Neural progenitor cell (in vitro differentiated cells): ENCODE measurements at regions not wholly inside any gene's neighbourhood (a gene's known extent, or its start where the extent isn't known, plus 50 kb on each side); places are given as distances from the start of the nearest gene placed in this dataset.
A peak's percentile ranks its signal among the peaks of the same experiment; 100 is the strongest.

ENCODE experiments used
- DNase-seq: peaks from one replicate; pipeline ENCODE4 v3.0.0-alpha.2; 2016; ENCODE audit warnings: low spot score
- H2AFZ ChIP-seq: fragments of 200-600 bp; sonication (generic); replicated peaks from 2 replicates; pipeline ENCODE4 v1.6.1; 2016; ENCODE audit warnings: antibody characterized with exemption
- H3F3A ChIP-seq: fragments of 200-600 bp; sonication (generic); 2 replicates; pipeline ENCODE4 v1.6.1; 2016; ENCODE audit warnings: antibody characterized with exemption, low read depth
- H3K27ac ChIP-seq: fragments of 200-600 bp; sonication (generic); 2 replicates; pipeline ENCODE4 v1.5.1; 2016; ENCODE audit warnings: mild to moderate bottlenecking
- H3K27me3 ChIP-seq: fragments of 200-600 bp; sonication (generic); 2 replicates; pipeline ENCODE4 v1.6.1; 2016; ENCODE audit warnings: mild to moderate bottlenecking, moderate library complexity
- H3K36me3 ChIP-seq: fragments of 200-600 bp; sonication (generic); 2 replicates; pipeline ENCODE4 v1.5.1; 2016
- H3K4me1 ChIP-seq: fragments of 200-600 bp; sonication (generic); 2 replicates; pipeline ENCODE4 v1.6.1; 2016; ENCODE audit warnings: mixed run types
- H3K4me2 ChIP-seq: fragments of 200-600 bp; sonication (generic); 2 replicates; pipeline ENCODE4 v1.6.1; 2016
- H3K4me3 ChIP-seq: fragments of 200-600 bp; sonication (generic); 2 replicates; pipeline ENCODE4 v1.5.1; 2016
- H3K79me2 ChIP-seq: fragments of 200-600 bp; sonication (generic); 2 replicates; pipeline ENCODE4 v1.6.1; 2016; ENCODE audit warnings: low read depth
- H3K9ac ChIP-seq: fragments of 200-600 bp; sonication (generic); 2 replicates; pipeline ENCODE4 v1.6.1; 2016
- H3K9me3 ChIP-seq: fragments of 200-600 bp; sonication (generic); 2 replicates; pipeline ENCODE4 v1.5.1; 2016; ENCODE audit warnings: low read depth
- H4K20me1 ChIP-seq: fragments of 200-600 bp; sonication (generic); 2 replicates; pipeline ENCODE4 v1.6.1; 2016; ENCODE audit warnings: low read depth
- H3K27ac Mint-ChIP-seq: 3 replicates; pipeline ENCODE4 v1.8.0; 2021; ENCODE audit warnings: mixed read lengths
- H3K27me3 Mint-ChIP-seq: 2 replicates; pipeline ENCODE4 v1.8.0; 2022; ENCODE audit warnings: low read depth, mild to moderate bottlenecking, inconsistent platforms, moderate library complexity, mixed read lengths; ENCODE audit not compliant: insufficient read depth
- H3K36me3 Mint-ChIP-seq: 3 replicates; pipeline ENCODE4 v1.8.0; 2021; ENCODE audit warnings: mixed read lengths
- H3K4me1 Mint-ChIP-seq: 3 replicates; pipeline ENCODE4 v1.8.0; 2021; ENCODE audit warnings: mixed read lengths
- H3K4me3 Mint-ChIP-seq: 3 replicates; pipeline ENCODE4 v1.8.0; 2021; ENCODE audit warnings: mild to moderate bottlenecking, moderate library complexity, mixed read lengths
- H3K9me3 Mint-ChIP-seq: 3 replicates; pipeline ENCODE4 v1.8.0; 2020; ENCODE audit warnings: mixed read lengths
- EZH2 ChIP-seq: fragments of 200-600 bp; sonication (generic); IDR thresholded peaks from 2 replicates; pipeline ENCODE4 v1.6.1; 2017; ENCODE audit warnings: antibody characterized with exemption, mild to moderate bottlenecking, moderate library complexity
- EZH2phosphoT487 ChIP-seq: fragments of 200-600 bp; sonication (generic); IDR thresholded peaks from 2 replicates; pipeline ENCODE4 v1.6.1; 2017; ENCODE audit warnings: antibody characterized with exemption
- TF ChIP-seq, protein P1 (sequence below): fragments of 200-600 bp; sonication (generic); IDR thresholded peaks from 2 replicates; pipeline ENCODE4 v1.5.1; 2017; ENCODE audit warnings: antibody characterized with exemption, mild to moderate bottlenecking

DNA sequence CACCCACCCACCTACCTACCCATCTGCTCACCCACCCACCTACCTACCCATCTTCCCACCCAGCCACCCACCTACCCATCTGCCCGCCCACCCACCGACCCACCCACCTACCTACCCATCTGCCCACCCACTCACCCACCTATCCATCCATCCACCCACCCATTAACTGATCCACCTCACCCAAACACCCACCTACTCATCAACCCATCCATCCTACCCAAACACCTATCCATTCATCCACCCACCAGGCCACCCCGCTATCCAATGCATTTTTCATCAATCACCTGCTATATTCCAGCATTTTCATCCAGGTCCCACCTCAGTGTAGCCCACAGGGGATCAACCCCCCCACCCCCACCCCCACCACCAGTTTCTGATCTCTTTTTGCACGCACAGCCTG lies 121.8 kb downstream of the GLI2 start:
- Histone ChIP-seq H3K4me2 (no peak overlapping the region), H3K4me3 (no peak overlapping the region), H3K36me3 (no peaks in the 10 kb centered on the region), H3K4me1 (peaks cover 52% of the 10 kb centered on the region), H3F3A (peaks cover 28% of the 10 kb centered on the region), H4K20me1 (peaks cover 97% of the 10 kb centered on the region), H3K9me3 (no peaks in the 10 kb centered on the region), H3K27ac (no peak overlapping the region), H3K79me2 (peaks cover 44% of the 10 kb centered on the region), H3K9ac (no peak overlapping the region), H2AFZ (no peak overlapping the region), H3K27me3 (no peaks in the 10 kb centered on the region)
- no peak for TF ChIP-seq EZH2phosphoT487
- TF ChIP-seq, protein P1, sequence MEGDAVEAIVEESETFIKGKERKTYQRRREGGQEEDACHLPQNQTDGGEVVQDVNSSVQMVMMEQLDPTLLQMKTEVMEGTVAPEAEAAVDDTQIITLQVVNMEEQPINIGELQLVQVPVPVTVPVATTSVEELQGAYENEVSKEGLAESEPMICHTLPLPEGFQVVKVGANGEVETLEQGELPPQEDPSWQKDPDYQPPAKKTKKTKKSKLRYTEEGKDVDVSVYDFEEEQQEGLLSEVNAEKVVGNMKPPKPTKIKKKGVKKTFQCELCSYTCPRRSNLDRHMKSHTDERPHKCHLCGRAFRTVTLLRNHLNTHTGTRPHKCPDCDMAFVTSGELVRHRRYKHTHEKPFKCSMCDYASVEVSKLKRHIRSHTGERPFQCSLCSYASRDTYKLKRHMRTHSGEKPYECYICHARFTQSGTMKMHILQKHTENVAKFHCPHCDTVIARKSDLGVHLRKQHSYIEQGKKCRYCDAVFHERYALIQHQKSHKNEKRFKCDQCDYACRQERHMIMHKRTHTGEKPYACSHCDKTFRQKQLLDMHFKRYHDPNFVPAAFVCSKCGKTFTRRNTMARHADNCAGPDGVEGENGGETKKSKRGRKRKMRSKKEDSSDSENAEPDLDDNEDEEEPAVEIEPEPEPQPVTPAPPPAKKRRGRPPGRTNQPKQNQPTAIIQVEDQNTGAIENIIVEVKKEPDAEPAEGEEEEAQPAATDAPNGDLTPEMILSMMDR: no peak
- no peak for TF ChIP-seq EZH2
- Mint-ChIP-seq H3K9me3 (no peaks in the 10 kb centered on the region), H3K36me3 (no peaks in the 10 kb centered on the region), H3K27ac (no peak overlapping the region), H3K27me3 (peaks cover 7% of the 10 kb centered on the region), H3K4me1 (peaks cover 82% of the 10 kb centered on the region), H3K4me3 (no peak overlapping the region)
- DNase-seq: no peak

DNA sequence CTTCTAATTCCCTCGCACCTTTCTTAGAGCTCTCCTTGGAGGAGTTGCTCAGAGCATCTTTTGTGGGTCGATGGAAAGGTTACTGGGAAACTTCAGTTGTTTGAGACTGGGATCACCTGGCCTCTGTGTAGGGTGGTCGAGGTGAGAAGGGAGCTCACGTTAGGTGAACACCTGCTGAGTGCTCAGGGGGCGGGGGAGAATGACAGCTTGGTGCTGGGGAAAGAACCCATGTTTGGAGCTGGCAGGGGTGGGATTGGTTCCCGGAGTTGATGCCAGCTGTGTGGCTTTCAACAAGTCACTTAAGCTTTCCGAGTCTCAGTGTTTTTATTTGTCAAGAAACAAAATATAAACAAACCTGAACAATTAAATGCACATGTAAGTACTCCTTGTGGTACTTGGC lies 122.3 kb downstream of the GLI2 start:
- no peak for DNase-seq
- no peaks in the 10 kb centered on the region for H3K27me3 ChIP-seq
- no peaks in the 10 kb centered on the region for H3K9me3 Mint-ChIP-seq
- no peak overlapping the region for H3K4me3 Mint-ChIP-seq
- H2AFZ ChIP-seq: no peak overlapping the region
- H3K27ac Mint-ChIP-seq: peak overlapping the region; percentile 94
- TF ChIP-seq, protein P1: no peak
- TF ChIP-seq EZH2phosphoT487: no peak
- no peak for TF ChIP-seq EZH2
- no peak overlapping the region for H3K9ac ChIP-seq
- H3K36me3 ChIP-seq: no peaks in the 10 kb centered on the region
- no peaks in the 10 kb centered on the region for H3K9me3 ChIP-seq
- H3K27me3 Mint-ChIP-seq: peaks cover 7% of the 10 kb centered on the region
- peaks cover 52% of the 10 kb centered on the region for H3K4me1 ChIP-seq
- H3K36me3 Mint-ChIP-seq: no peaks in the 10 kb centered on the region
- no peak overlapping the region for H3K27ac ChIP-seq
- peak overlapping the region; percentile 50 for H3K4me2 ChIP-seq
- H3F3A ChIP-seq: peaks cover 28% of the 10 kb centered on the region
- H3K79me2 ChIP-seq: peaks cover 49% of the 10 kb centered on the region
- H3K4me1 Mint-ChIP-seq: peaks cover 84% of the 10 kb centered on the region
- H4K20me1 ChIP-seq: peaks cover 97% of the 10 kb centered on the region
- H3K4me3 ChIP-seq: no peak overlapping the region

DNA sequence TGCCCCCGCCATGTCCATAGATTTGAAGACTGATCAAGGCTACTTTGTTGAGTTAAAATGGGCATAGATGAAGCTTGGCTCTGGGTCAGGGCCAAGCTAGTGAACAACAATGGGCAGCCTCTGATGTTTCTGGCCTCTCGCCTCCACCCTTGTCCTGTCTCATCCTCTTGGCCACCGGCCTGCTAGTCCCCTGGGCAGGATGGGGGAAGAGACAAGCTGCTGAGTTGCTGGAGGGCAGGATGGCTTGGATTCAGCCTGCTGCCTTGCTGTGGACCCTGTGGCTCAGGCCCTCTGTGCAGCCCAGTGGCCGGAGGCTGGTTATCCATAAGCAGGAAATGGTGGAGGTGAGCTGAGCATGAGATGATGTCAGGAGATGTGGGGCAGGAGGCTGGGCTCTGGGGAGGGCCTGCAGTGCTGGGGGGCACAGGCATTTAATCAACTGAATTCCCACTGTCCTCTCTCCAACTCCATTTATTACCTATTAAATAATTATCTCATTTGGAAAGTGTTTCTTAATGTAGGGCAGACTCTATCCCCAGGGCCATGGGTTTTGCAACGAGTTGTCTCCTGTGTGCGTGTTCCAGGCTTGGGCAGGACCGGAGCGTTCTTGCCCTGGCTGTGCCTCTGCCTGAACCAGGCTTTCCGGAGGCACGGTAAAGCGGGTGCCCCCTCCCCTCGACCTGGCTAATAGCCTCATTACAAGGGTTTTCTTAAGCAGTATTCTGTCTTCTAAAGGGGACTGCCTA lies 122.9 kb downstream of the GLI2 start:
- H3K27ac Mint-ChIP-seq: peak overlapping the region; percentile 94
- peaks cover 52% of the 10 kb centered on the region for H3K4me1 ChIP-seq
- H3K27me3 ChIP-seq: no peaks in the 10 kb centered on the region
- peak; percentile 62 for DNase-seq
- no peak overlapping the region for H3K4me3 ChIP-seq
- no peaks in the 10 kb centered on the region for H3K36me3 ChIP-seq
- peak overlapping the region; percentile 79 for H3K27ac ChIP-seq
- H3K36me3 Mint-ChIP-seq: peaks cover under 1% of the 10 kb centered on the region
- no peak overlapping the region for H3K9ac ChIP-seq
- H3K79me2 ChIP-seq: peaks cover 55% of the 10 kb centered on the region
- H2AFZ ChIP-seq: no peak overlapping the region
- peaks cover 97% of the 10 kb centered on the region for H4K20me1 ChIP-seq
- TF ChIP-seq, protein P1: no peak
- TF ChIP-seq EZH2phosphoT487: no peak
- no peak for TF ChIP-seq EZH2
- no peaks in the 10 kb centered on the region for H3K9me3 Mint-ChIP-seq
- H3K27me3 Mint-ChIP-seq: peaks cover 7% of the 10 kb centered on the region
- H3K9me3 ChIP-seq: no peaks in the 10 kb centered on the region
- peaks cover 28% of the 10 kb centered on the region for H3F3A ChIP-seq
- no peak overlapping the region for H3K4me3 Mint-ChIP-seq
- peak overlapping the region; percentile 50 for H3K4me2 ChIP-seq
- peaks cover 83% of the 10 kb centered on the region for H3K4me1 Mint-ChIP-seq
